Transverse colon (tissue), 4 donors: ENCODE measurements at regions not wholly inside any gene's neighbourhood (a gene's known extent, or its start where the extent isn't known, plus 50 kb on each side); places are given as distances from the start of the nearest gene placed in this dataset.

ENCODE experiments used
- CTCF ChIP-seq, 5 experiments: fragments of 200-600 bp in 3 of 5; fragments of 450-650 bp in 2 of 5; sonication (generic) in 3 of 5; IDR thresholded peaks; 1 replicate in 2 of 5; 2 replicates in 3 of 5; pipeline ENCODE4 v1.5.1; 2016 to 2017; ENCODE audit warnings: antibody characterized with exemption in 5 of 5, inconsistent platforms in 3 of 5, mild to moderate bottlenecking in 2 of 5, moderate library complexity in 1 of 5
- POLR2A ChIP-seq: fragments of 450-650 bp; IDR thresholded peaks from one replicate; pipeline ENCODE4 v1.6.1; 2016; ENCODE audit warnings: antibody characterized with exemption, mild to moderate bottlenecking, moderate library complexity
- POLR2AphosphoS5 ChIP-seq, 3 donors: sonication (generic); formaldehyde crosslinking; IDR thresholded peaks; one replicate each; pipeline ENCODE4 v1.6.1; 2016; ENCODE audit warnings: antibody characterized with exemption in 3 of 3

- no peak for TF ChIP-seq CTCF (IDR thresholded peaks at IDR 0.05)
- TF ChIP-seq POLR2AphosphoS5 (IDR thresholded peaks at IDR 0.05), result no peak
- TF ChIP-seq POLR2A, result no peak
Measured at GRCh38 chr22:49188091-49188490, 639.6 kb downstream of the BRD1 start.
